ENCODE measurements at regions not wholly inside any gene's neighbourhood (a gene's known extent, or its start where the extent isn't known, plus 50 kb on each side); places are given as distances from the start of the nearest gene placed in this dataset.

DNA sequence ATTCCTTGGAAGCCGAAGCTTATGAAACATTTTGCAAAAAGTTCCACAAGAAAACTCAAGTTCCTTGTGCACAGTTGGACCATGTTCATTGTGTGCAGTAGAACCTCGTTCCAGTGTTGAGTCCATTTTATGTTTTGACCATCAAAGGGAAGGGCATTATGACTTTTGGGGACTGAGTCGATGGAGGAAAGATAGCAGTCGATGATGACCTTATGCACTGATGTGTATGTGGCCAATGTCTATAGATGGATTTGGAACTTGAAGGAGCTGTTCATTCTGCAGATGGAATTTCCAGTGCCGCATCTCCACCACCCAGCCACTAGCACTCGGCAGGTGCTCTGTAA is 71.5 kb upstream of the IGLL5 start:
- TF ChIP-seq POLR2AphosphoS5 (IDR thresholded peaks at IDR 0.05) (no peak), POLR2A (IDR thresholded peaks at IDR 0.05) (no peak), EP300 (IDR thresholded peaks at IDR 0.05) (no peak)
- TF ChIP-seq, protein P1, sequence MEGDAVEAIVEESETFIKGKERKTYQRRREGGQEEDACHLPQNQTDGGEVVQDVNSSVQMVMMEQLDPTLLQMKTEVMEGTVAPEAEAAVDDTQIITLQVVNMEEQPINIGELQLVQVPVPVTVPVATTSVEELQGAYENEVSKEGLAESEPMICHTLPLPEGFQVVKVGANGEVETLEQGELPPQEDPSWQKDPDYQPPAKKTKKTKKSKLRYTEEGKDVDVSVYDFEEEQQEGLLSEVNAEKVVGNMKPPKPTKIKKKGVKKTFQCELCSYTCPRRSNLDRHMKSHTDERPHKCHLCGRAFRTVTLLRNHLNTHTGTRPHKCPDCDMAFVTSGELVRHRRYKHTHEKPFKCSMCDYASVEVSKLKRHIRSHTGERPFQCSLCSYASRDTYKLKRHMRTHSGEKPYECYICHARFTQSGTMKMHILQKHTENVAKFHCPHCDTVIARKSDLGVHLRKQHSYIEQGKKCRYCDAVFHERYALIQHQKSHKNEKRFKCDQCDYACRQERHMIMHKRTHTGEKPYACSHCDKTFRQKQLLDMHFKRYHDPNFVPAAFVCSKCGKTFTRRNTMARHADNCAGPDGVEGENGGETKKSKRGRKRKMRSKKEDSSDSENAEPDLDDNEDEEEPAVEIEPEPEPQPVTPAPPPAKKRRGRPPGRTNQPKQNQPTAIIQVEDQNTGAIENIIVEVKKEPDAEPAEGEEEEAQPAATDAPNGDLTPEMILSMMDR (IDR thresholded peaks at IDR 0.05) = no peak
- WGBS = 92% methylated on average over 5 of the region's 6 CpGs
- Histone ChIP-seq H3K4me3 (no peak overlapping the region), H3K36me3 (no peaks in the 10 kb centered on the region), H3K9me3 (no peaks in the 10 kb centered on the region), H3K4me1 (no peaks in the 10 kb centered on the region), H3K27ac (no peak overlapping the region), H3K27me3 (peaks cover 8% of the 10 kb centered on the region)
- no peak for DNase-seq (ENCODE audit: low spot score in 2 of 2)

GRCh38 chr22:22816766-22817410 is 70.7 kb upstream of the IGLL5 start:
- Histone ChIP-seq H3K9me3 (no peaks in the 10 kb centered on the region), H3K27me3 (peaks cover 8% of the 10 kb centered on the region), H3K4me1 (no peaks in the 10 kb centered on the region), H3K4me3 (no peak overlapping the region), H3K27ac (no peak overlapping the region), H3K36me3 (no peaks in the 10 kb centered on the region)
- 76% methylated on average over 8 of the region's 8 CpGs for WGBS
- DNase-seq (ENCODE audit: low spot score in 2 of 2) = no peak
- no peak for TF ChIP-seq POLR2AphosphoS5 (IDR thresholded peaks at IDR 0.05)
- TF ChIP-seq EP300 (IDR thresholded peaks at IDR 0.05) = no peak
- TF ChIP-seq, protein P1 (IDR thresholded peaks at IDR 0.05) = no peak
- TF ChIP-seq POLR2A (IDR thresholded peaks at IDR 0.05) = no peak

GRCh38 chr22:22817468-22818201 is 70.0 kb upstream of the IGLL5 start:
- Histone ChIP-seq H3K4me3 (no peak overlapping the region), H3K4me1 (no peaks in the 10 kb centered on the region), H3K27ac (no peak overlapping the region), H3K9me3 (no peaks in the 10 kb centered on the region), H3K36me3 (no peaks in the 10 kb centered on the region), H3K27me3 (peaks cover 8% of the 10 kb centered on the region)
- WGBS = 55% methylated on average over 5 of the region's 5 CpGs
- DNase-seq (ENCODE audit: low spot score in 2 of 2) = no peak
- TF ChIP-seq POLR2AphosphoS5 (IDR thresholded peaks at IDR 0.05) (no peak), POLR2A (IDR thresholded peaks at IDR 0.05) (no peak)
- TF ChIP-seq, protein P1 (IDR thresholded peaks at IDR 0.05) = no peak

GRCh38 chr22:22818202-22818538 is 69.4 kb upstream of the IGLL5 start:
- H3K27ac ChIP-seq = no peak overlapping the region
- no peak for TF ChIP-seq POLR2A (IDR thresholded peaks at IDR 0.05)
- TF ChIP-seq, protein P1 (IDR thresholded peaks at IDR 0.05) = no peak
- no peak for TF ChIP-seq POLR2AphosphoS5 (IDR thresholded peaks at IDR 0.05)
- no peak for TF ChIP-seq EP300 (IDR thresholded peaks at IDR 0.05)
- no peaks in the 10 kb centered on the region for H3K4me1 ChIP-seq
- WGBS = 76% methylated on average over 3 of the region's 3 CpGs
- H3K36me3 ChIP-seq = no peaks in the 10 kb centered on the region
- H3K27me3 ChIP-seq = peaks cover 12% of the 10 kb centered on the region
- no peak for DNase-seq (ENCODE audit: low spot score in 2 of 2)
- no peak overlapping the region for H3K4me3 ChIP-seq
- no peaks in the 10 kb centered on the region for H3K9me3 ChIP-seq

GRCh38 chr22:22818861-22819855 is 68.5 kb upstream of the IGLL5 start:
- DNase-seq (ENCODE audit: low spot score in 2 of 2) = no peak
- H3K27ac ChIP-seq = no peak overlapping the region
- H3K36me3 ChIP-seq = no peaks in the 10 kb centered on the region
- 82% methylated on average over 6 of the region's 12 CpGs for WGBS
- no peaks in the 10 kb centered on the region for H3K9me3 ChIP-seq
- no peaks in the 10 kb centered on the region for H3K4me1 ChIP-seq
- no peak for TF ChIP-seq POLR2AphosphoS5 (IDR thresholded peaks at IDR 0.05)
- TF ChIP-seq EP300 (IDR thresholded peaks at IDR 0.05) = no peak
- TF ChIP-seq, protein P1 (IDR thresholded peaks at IDR 0.05) = no peak
- no peak for TF ChIP-seq POLR2A (IDR thresholded peaks at IDR 0.05)
- H3K4me3 ChIP-seq = no peak overlapping the region
- H3K27me3 ChIP-seq = peaks cover 15% of the 10 kb centered on the region
